ENCODE measurements at regions not wholly inside any gene's neighbourhood (a gene's known extent, or its start where the extent isn't known, plus 50 kb on each side); places are given as distances from the start of the nearest gene placed in this dataset.

GRCh38 chr18:67266246-67267237, 250.0 kb downstream of the DSEL start:
- TF ChIP-seq TBP (IDR thresholded peaks at IDR 0.05; ENCODE audit: low read depth, low read length) = no peak
- TF ChIP-seq CREB1 (IDR thresholded peaks at IDR 0.05) = no peak
- TF ChIP-seq TEAD4 (IDR thresholded peaks at IDR 0.05; ENCODE audit: low read depth, low read length) = no peak
- TF ChIP-seq TAF7 (optimal IDR thresholded peaks at IDR 0.05; ENCODE audit: borderline replicate concordance, low read depth, low read length) = no peak
- TF ChIP-seq, protein P1, sequence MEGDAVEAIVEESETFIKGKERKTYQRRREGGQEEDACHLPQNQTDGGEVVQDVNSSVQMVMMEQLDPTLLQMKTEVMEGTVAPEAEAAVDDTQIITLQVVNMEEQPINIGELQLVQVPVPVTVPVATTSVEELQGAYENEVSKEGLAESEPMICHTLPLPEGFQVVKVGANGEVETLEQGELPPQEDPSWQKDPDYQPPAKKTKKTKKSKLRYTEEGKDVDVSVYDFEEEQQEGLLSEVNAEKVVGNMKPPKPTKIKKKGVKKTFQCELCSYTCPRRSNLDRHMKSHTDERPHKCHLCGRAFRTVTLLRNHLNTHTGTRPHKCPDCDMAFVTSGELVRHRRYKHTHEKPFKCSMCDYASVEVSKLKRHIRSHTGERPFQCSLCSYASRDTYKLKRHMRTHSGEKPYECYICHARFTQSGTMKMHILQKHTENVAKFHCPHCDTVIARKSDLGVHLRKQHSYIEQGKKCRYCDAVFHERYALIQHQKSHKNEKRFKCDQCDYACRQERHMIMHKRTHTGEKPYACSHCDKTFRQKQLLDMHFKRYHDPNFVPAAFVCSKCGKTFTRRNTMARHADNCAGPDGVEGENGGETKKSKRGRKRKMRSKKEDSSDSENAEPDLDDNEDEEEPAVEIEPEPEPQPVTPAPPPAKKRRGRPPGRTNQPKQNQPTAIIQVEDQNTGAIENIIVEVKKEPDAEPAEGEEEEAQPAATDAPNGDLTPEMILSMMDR (IDR thresholded peaks at IDR 0.05; ENCODE audit: control extremely low read depth in 1 of 3, insufficient read depth in 1 of 3, low read depth in 1 of 3, low read length in 3 of 3) = no peak
- TF ChIP-seq EZH2 (IDR thresholded peaks at IDR 0.05; ENCODE audit: low read depth, low read length, severe bottlenecking) = no peak
- no peak for TF ChIP-seq SRF (IDR thresholded peaks at IDR 0.05; ENCODE audit: low read depth, low read length)
- TF ChIP-seq TCF12 (IDR thresholded peaks at IDR 0.05; ENCODE audit: low read depth, low read length) = no peak
- TF ChIP-seq POLR2A (IDR thresholded peaks at IDR 0.05; ENCODE audit: control extremely low read depth in 1 of 2, low read depth in 2 of 2, low read length in 2 of 2) = no peak
- TF ChIP-seq, protein P2, sequence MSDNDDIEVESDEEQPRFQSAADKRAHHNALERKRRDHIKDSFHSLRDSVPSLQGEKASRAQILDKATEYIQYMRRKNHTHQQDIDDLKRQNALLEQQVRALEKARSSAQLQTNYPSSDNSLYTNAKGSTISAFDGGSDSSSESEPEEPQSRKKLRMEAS (IDR thresholded peaks at IDR 0.05) = no peak

Measured in H1 (cell line).